ENCODE measurements at regions not wholly inside any gene's neighbourhood (a gene's known extent, or its start where the extent isn't known, plus 50 kb on each side); places are given as distances from the start of the nearest gene placed in this dataset.
"Not testable (repeated sequence)": the region's sequence is repeated elsewhere in the genome, so short reads cannot be mapped to it uniquely, and the experiment has no call there.

DNA sequence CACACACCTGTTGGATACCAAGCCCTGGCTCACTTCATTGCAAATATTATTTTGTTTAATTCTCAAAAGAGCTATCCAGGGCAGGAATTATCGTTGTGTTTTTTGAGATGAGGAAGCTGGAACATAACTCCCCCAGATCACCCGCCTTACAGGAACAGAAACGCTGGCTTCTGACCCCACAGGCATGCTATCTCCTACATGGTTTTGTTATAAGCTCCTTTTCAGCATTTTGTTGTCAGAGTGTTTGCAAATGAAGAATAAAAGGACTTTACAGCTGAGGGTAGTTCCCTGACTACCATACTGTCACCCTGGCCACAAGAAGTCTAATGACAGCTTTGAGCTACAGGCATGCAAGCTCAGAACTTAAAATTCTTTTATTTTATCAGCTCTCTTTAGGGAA lies 62.0 kb upstream of the MRPS9 start:
- Histone ChIP-seq H3K27ac (no peak overlapping the region), H3K27me3 (ENCODE audit: low read depth) (no peaks in the 10 kb centered on the region), H3K4me3 (no peak overlapping the region), H3K4me1 (no peaks in the 10 kb centered on the region), H3K36me3 (no peaks in the 10 kb centered on the region), H3K9me3 (no peaks in the 10 kb centered on the region)
- ATAC-seq (no peak), DNase-seq (no peak)
- TF ChIP-seq, protein P1, sequence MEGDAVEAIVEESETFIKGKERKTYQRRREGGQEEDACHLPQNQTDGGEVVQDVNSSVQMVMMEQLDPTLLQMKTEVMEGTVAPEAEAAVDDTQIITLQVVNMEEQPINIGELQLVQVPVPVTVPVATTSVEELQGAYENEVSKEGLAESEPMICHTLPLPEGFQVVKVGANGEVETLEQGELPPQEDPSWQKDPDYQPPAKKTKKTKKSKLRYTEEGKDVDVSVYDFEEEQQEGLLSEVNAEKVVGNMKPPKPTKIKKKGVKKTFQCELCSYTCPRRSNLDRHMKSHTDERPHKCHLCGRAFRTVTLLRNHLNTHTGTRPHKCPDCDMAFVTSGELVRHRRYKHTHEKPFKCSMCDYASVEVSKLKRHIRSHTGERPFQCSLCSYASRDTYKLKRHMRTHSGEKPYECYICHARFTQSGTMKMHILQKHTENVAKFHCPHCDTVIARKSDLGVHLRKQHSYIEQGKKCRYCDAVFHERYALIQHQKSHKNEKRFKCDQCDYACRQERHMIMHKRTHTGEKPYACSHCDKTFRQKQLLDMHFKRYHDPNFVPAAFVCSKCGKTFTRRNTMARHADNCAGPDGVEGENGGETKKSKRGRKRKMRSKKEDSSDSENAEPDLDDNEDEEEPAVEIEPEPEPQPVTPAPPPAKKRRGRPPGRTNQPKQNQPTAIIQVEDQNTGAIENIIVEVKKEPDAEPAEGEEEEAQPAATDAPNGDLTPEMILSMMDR (IDR thresholded peaks at IDR 0.05), result no peak
- intact Hi-C loops (cut with DNase I), result no loop called here

GRCh38 chr2:104976603-104977120 lies 61.2 kb upstream of the MRPS9 start:
- H3K4me3 ChIP-seq, result no peak overlapping the region
- no peak overlapping the region for H3K27ac ChIP-seq
- intact Hi-C loops (cut with DNase I), result no loop called here
- TF ChIP-seq, protein P1 (IDR thresholded peaks at IDR 0.05), result no peak
- ATAC-seq (peak in 1 of 2 donors; percentile 21), DNase-seq (no peak)
- no peaks in the 10 kb centered on the region for H3K27me3 ChIP-seq (ENCODE audit: low read depth)
- H3K4me1 ChIP-seq, result no peaks in the 10 kb centered on the region
- no peaks in the 10 kb centered on the region for H3K9me3 ChIP-seq
- H3K36me3 ChIP-seq, result no peaks in the 10 kb centered on the region

DNA sequence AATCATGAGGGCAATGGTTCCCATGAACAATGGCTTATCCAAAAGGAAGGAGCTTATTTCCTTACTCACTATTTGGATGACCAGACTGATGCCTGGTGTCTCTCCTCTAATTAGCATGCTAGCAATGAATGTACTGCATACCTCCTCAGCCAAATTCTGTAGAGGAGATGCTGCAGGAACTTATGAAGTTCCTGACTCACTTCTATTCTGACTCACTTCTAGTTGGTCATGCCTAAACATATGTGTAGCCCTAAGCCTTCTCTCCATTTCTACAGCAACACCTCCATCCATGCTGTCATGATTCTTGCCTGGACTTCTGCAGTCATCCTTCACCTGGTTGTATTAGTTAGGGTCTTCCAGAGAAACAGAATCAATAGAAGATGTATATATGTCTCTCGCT lies 59.9 kb upstream of the MRPS9 start:
- no peaks in the 10 kb centered on the region for H3K9me3 ChIP-seq
- DNase-seq, result no peak

GRCh38 chr2:104979786-104980185 lies 58.1 kb upstream of the MRPS9 start:
- ATAC-seq; DNase-seq; H3K4me1 ChIP-seq; H3K9me3 ChIP-seq; H3K27me3 ChIP-seq (ENCODE audit: low read depth); H3K4me3 ChIP-seq; H3K36me3 ChIP-seq; intact Hi-C loops (cut with DNase I); H3K27ac ChIP-seq: not testable (repeated sequence)

More for the DNA sequence above, 59.9 kb upstream of the MRPS9 start:
- Histone ChIP-seq H3K4me1 (no peaks in the 10 kb centered on the region), H3K27me3 (ENCODE audit: low read depth) (no peaks in the 10 kb centered on the region), H3K27ac (no peak overlapping the region), H3K36me3 (no peaks in the 10 kb centered on the region), H3K4me3 (no peak overlapping the region)
- TF ChIP-seq, protein P1 (IDR thresholded peaks at IDR 0.05), result no peak
- intact Hi-C loops (cut with DNase I), result no loop called here
- ATAC-seq, result no peak

DNA sequence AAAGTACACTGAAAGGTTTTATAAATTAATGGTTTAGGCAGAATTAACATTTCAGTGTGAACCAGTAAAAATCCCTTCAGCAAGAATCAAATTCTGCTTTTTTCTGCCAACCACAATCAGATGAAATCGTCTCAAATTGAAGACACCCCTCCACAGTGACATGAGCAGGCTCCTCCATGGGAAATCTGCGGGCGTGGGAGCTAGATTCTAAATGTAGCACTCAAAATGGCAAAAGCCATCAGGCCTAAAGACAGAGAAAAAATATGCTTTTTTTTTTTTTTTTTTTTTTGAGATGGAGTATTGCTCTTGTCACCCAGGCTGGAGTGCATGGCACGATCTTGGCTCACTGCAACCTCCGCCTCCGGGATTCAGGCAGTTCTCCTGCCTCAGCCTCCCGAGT lies 55.8 kb upstream of the MRPS9 start:
- TF ChIP-seq, protein P1 (IDR thresholded peaks at IDR 0.05), result no peak
- H3K27me3 ChIP-seq (ENCODE audit: low read depth), result no peaks in the 10 kb centered on the region
- H3K4me1 ChIP-seq, result no peaks in the 10 kb centered on the region
- H3K4me3 ChIP-seq, result no peak overlapping the region
- no peak for ATAC-seq
- no peak overlapping the region for H3K27ac ChIP-seq
- intact Hi-C loops (cut with DNase I), result no loop called here
- H3K36me3 ChIP-seq, result no peaks in the 10 kb centered on the region
- H3K9me3 ChIP-seq, result no peaks in the 10 kb centered on the region
- DNase-seq, result no peak
